ENCODE measurements at regions not wholly inside any gene's neighbourhood (a gene's known extent, or its start where the extent isn't known, plus 50 kb on each side); places are given as distances from the start of the nearest gene placed in this dataset.

GRCh38 chr11:19445771-19446170 is 205.0 kb upstream of the E2F8 start:
- TF ChIP-seq, protein P1, sequence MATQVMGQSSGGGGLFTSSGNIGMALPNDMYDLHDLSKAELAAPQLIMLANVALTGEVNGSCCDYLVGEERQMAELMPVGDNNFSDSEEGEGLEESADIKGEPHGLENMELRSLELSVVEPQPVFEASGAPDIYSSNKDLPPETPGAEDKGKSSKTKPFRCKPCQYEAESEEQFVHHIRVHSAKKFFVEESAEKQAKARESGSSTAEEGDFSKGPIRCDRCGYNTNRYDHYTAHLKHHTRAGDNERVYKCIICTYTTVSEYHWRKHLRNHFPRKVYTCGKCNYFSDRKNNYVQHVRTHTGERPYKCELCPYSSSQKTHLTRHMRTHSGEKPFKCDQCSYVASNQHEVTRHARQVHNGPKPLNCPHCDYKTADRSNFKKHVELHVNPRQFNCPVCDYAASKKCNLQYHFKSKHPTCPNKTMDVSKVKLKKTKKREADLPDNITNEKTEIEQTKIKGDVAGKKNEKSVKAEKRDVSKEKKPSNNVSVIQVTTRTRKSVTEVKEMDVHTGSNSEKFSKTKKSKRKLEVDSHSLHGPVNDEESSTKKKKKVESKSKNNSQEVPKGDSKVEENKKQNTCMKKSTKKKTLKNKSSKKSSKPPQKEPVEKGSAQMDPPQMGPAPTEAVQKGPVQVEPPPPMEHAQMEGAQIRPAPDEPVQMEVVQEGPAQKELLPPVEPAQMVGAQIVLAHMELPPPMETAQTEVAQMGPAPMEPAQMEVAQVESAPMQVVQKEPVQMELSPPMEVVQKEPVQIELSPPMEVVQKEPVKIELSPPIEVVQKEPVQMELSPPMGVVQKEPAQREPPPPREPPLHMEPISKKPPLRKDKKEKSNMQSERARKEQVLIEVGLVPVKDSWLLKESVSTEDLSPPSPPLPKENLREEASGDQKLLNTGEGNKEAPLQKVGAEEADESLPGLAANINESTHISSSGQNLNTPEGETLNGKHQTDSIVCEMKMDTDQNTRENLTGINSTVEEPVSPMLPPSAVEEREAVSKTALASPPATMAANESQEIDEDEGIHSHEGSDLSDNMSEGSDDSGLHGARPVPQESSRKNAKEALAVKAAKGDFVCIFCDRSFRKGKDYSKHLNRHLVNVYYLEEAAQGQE (IDR thresholded peaks at IDR 0.05; ENCODE audit: insufficient replicate concordance, low read depth): no peak
- TF ChIP-seq, protein P2, sequence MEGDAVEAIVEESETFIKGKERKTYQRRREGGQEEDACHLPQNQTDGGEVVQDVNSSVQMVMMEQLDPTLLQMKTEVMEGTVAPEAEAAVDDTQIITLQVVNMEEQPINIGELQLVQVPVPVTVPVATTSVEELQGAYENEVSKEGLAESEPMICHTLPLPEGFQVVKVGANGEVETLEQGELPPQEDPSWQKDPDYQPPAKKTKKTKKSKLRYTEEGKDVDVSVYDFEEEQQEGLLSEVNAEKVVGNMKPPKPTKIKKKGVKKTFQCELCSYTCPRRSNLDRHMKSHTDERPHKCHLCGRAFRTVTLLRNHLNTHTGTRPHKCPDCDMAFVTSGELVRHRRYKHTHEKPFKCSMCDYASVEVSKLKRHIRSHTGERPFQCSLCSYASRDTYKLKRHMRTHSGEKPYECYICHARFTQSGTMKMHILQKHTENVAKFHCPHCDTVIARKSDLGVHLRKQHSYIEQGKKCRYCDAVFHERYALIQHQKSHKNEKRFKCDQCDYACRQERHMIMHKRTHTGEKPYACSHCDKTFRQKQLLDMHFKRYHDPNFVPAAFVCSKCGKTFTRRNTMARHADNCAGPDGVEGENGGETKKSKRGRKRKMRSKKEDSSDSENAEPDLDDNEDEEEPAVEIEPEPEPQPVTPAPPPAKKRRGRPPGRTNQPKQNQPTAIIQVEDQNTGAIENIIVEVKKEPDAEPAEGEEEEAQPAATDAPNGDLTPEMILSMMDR (IDR thresholded peaks at IDR 0.05; ENCODE audit: insufficient read depth, low read length): no peak
- TF ChIP-seq POLR2AphosphoS5 (IDR thresholded peaks at IDR 0.05; ENCODE audit: low read depth) (no peak), GABPA (IDR thresholded peaks at IDR 0.05; ENCODE audit: low read depth) (no peak), SPI1 (IDR thresholded peaks at IDR 0.05; ENCODE audit: borderline replicate concordance, low read depth) (no peak)

All from HL-60 (cell line).